ENCODE measurements at regions not wholly inside any gene's neighbourhood (a gene's known extent, or its start where the extent isn't known, plus 50 kb on each side); places are given as distances from the start of the nearest gene placed in this dataset.

GRCh38 chr2:12330916-12331315 is 385.8 kb upstream of the TRIB2 start:
- Histone ChIP-seq H3K9ac (ENCODE audit: insufficient read depth in 1 of 2, low read length in 2 of 2) (no peak overlapping the region), H3K4me1 (ENCODE audit: control insufficient read depth in 5 of 5, insufficient read depth in 5 of 5, low read length in 5 of 5) (no peaks in the 10 kb centered on the region), H3K4me3 (no peak overlapping the region), H3K27me3 (ENCODE audit: control insufficient read depth in 3 of 3, insufficient read depth in 3 of 3, low read length in 2 of 3) (no peaks in the 10 kb centered on the region), H3K36me3 (ENCODE audit: control insufficient read depth in 4 of 4, insufficient read depth in 4 of 4, low read length in 4 of 4) (peaks cover 0 to 1% (median 0%) of the 10 kb centered on the region in 4 donors), H3K9me3 (ENCODE audit: control insufficient read depth in 4 of 4, insufficient read depth in 3 of 4, low read length in 3 of 4) (no peaks in the 10 kb centered on the region), H3K27ac (ENCODE audit: low read depth in 1 of 2, low read length in 1 of 2) (no peak overlapping the region)
- DNase-seq (no peak), ATAC-seq (ENCODE audit: insufficient read depth, low FRiP score) (no peak)
- 92 to 97% methylated on average over 3 of the region's 3 CpGs for WGBS, 2 donors
- TF ChIP-seq, protein P1, sequence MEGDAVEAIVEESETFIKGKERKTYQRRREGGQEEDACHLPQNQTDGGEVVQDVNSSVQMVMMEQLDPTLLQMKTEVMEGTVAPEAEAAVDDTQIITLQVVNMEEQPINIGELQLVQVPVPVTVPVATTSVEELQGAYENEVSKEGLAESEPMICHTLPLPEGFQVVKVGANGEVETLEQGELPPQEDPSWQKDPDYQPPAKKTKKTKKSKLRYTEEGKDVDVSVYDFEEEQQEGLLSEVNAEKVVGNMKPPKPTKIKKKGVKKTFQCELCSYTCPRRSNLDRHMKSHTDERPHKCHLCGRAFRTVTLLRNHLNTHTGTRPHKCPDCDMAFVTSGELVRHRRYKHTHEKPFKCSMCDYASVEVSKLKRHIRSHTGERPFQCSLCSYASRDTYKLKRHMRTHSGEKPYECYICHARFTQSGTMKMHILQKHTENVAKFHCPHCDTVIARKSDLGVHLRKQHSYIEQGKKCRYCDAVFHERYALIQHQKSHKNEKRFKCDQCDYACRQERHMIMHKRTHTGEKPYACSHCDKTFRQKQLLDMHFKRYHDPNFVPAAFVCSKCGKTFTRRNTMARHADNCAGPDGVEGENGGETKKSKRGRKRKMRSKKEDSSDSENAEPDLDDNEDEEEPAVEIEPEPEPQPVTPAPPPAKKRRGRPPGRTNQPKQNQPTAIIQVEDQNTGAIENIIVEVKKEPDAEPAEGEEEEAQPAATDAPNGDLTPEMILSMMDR (IDR thresholded peaks at IDR 0.05; ENCODE audit: control extremely low read depth, extremely low read depth) = no peak

GRCh38 chr2:12331698-12332097 is 385.0 kb upstream of the TRIB2 start:
- WGBS, 2 donors = 86 to 95% methylated on average over 2 of the region's 2 CpGs
- no peak overlapping the region for H3K4me3 ChIP-seq
- TF ChIP-seq, protein P1 (IDR thresholded peaks at IDR 0.05; ENCODE audit: control extremely low read depth, extremely low read depth) = no peak
- no peak for ATAC-seq (ENCODE audit: insufficient read depth, low FRiP score)
- H3K27me3 ChIP-seq (ENCODE audit: control insufficient read depth in 3 of 3, insufficient read depth in 3 of 3, low read length in 2 of 3) = no peaks in the 10 kb centered on the region
- no peak overlapping the region for H3K9ac ChIP-seq (ENCODE audit: insufficient read depth in 1 of 2, low read length in 2 of 2)
- peaks cover 0 to 1% (median 0%) of the 10 kb centered on the region in 4 donors for H3K36me3 ChIP-seq (ENCODE audit: control insufficient read depth in 4 of 4, insufficient read depth in 4 of 4, low read length in 4 of 4)
- no peaks in the 10 kb centered on the region for H3K9me3 ChIP-seq (ENCODE audit: control insufficient read depth in 4 of 4, insufficient read depth in 3 of 4, low read length in 3 of 4)
- no peak overlapping the region for H3K27ac ChIP-seq (ENCODE audit: low read depth in 1 of 2, low read length in 1 of 2)
- no peak for DNase-seq
- no peaks in the 10 kb centered on the region for H3K4me1 ChIP-seq (ENCODE audit: control insufficient read depth in 5 of 5, insufficient read depth in 5 of 5, low read length in 5 of 5)

- 69 to 82% methylated on average over 2 of the region's 2 CpGs for WGBS, 2 donors
- no peaks in the 10 kb centered on the region for H3K36me3 ChIP-seq (ENCODE audit: control insufficient read depth in 4 of 4, insufficient read depth in 4 of 4, low read length in 4 of 4)
- H3K27ac ChIP-seq (ENCODE audit: low read depth in 1 of 2, low read length in 1 of 2) = no peak overlapping the region
- H3K9ac ChIP-seq (ENCODE audit: insufficient read depth in 1 of 2, low read length in 2 of 2) = no peak overlapping the region
- H3K27me3 ChIP-seq (ENCODE audit: control insufficient read depth in 3 of 3, insufficient read depth in 3 of 3, low read length in 2 of 3) = no peaks in the 10 kb centered on the region
- TF ChIP-seq, protein P1 (IDR thresholded peaks at IDR 0.05; ENCODE audit: control extremely low read depth, extremely low read depth) = no peak
- DNase-seq (no peak), ATAC-seq (ENCODE audit: insufficient read depth, low FRiP score) (no peak)
- H3K4me1 ChIP-seq (ENCODE audit: control insufficient read depth in 5 of 5, insufficient read depth in 5 of 5, low read length in 5 of 5) = no peaks in the 10 kb centered on the region
- no peaks in the 10 kb centered on the region for H3K9me3 ChIP-seq (ENCODE audit: control insufficient read depth in 4 of 4, insufficient read depth in 3 of 4, low read length in 3 of 4)
- H3K4me3 ChIP-seq = no peak overlapping the region
Measured at GRCh38 chr2:12333293-12333692, 383.4 kb upstream of the TRIB2 start.

DNA sequence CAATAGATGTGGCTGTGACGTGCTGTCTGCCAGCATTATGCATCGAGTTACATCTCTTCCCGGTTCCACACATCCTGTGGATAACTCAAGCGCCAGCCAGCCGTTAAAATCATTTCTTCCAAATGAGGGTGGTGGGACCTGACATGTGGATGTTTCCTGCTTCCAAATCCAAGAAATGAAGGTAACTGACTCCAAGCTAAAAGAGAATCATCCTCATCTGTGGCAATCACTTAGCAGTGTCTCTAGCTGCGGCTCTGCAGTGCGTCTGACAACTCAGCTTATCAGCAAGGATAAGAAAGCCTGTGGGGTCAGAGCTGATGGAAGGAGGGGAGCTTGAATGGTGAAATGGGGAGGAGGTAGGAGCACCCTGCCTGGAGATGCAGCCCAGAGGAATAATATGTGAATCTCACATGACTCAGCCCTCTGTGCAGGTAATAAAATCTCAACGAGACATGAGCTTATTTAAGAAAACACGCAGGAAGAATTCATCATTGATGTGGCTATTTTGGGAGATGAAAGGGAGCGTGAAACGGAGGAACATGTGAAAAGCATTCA is 382.2 kb upstream of the TRIB2 start:
- Histone ChIP-seq H3K27ac (ENCODE audit: low read depth in 1 of 2, low read length in 1 of 2) (no peak overlapping the region), H3K27me3 (ENCODE audit: control insufficient read depth in 3 of 3, insufficient read depth in 3 of 3, low read length in 2 of 3) (no peaks in the 10 kb centered on the region), H3K9me3 (ENCODE audit: control insufficient read depth in 4 of 4, insufficient read depth in 3 of 4, low read length in 3 of 4) (no peaks in the 10 kb centered on the region), H3K36me3 (ENCODE audit: control insufficient read depth in 4 of 4, insufficient read depth in 4 of 4, low read length in 4 of 4) (no peaks in the 10 kb centered on the region), H3K4me1 (ENCODE audit: control insufficient read depth in 5 of 5, insufficient read depth in 5 of 5, low read length in 5 of 5) (no peaks in the 10 kb centered on the region), H3K9ac (ENCODE audit: insufficient read depth in 1 of 2, low read length in 2 of 2) (no peak overlapping the region), H3K4me3 (no peak overlapping the region)
- TF ChIP-seq, protein P1 (IDR thresholded peaks at IDR 0.05; ENCODE audit: control extremely low read depth, extremely low read depth) = no peak
- ATAC-seq (ENCODE audit: insufficient read depth, low FRiP score) (no peak), DNase-seq (no peak)
- WGBS, 2 donors = 77 to 83% methylated on average over 11 of the region's 11 CpGs

Measured in lung (tissue), 11 donors.